ENCODE measurements at regions not wholly inside any gene's neighbourhood (a gene's known extent, or its start where the extent isn't known, plus 50 kb on each side); places are given as distances from the start of the nearest gene placed in this dataset.

DNA sequence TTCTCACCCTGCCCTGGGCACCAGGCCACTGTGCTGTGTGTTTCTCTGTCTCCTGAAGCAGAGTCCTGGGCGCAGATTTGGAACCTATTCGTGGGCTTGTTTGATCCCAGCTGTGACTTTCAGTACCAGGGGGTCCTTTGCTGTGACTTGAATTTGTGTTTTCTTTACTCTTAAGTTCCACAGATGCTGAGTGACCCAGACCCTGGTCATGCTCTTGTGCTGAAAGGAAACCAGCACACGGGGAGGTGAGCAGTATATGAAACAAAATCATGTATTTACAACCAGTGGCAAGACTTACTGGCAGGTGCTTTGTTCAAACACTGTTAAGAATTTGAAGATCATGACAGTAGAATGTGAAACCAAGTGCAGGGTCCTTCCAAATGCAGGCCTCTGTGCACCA is 89.2 kb upstream of the PRSS58 start:
- no peaks in the 10 kb centered on the region for H3K4me1 ChIP-seq (replicated peaks)
- no peak overlapping the region for H3K4me3 ChIP-seq
- H3K9me3 ChIP-seq = no peaks in the 10 kb centered on the region
- H3K27ac ChIP-seq = no peak overlapping the region
- DNase-seq (ENCODE audit: low spot score) = no peak
- H3K36me3 ChIP-seq = no peaks in the 10 kb centered on the region
- 73% methylated on average over 3 of the region's 3 CpGs for WGBS
- intact Hi-C loops (cut with DNase I) = no loop called here
- TF ChIP-seq, protein P1, sequence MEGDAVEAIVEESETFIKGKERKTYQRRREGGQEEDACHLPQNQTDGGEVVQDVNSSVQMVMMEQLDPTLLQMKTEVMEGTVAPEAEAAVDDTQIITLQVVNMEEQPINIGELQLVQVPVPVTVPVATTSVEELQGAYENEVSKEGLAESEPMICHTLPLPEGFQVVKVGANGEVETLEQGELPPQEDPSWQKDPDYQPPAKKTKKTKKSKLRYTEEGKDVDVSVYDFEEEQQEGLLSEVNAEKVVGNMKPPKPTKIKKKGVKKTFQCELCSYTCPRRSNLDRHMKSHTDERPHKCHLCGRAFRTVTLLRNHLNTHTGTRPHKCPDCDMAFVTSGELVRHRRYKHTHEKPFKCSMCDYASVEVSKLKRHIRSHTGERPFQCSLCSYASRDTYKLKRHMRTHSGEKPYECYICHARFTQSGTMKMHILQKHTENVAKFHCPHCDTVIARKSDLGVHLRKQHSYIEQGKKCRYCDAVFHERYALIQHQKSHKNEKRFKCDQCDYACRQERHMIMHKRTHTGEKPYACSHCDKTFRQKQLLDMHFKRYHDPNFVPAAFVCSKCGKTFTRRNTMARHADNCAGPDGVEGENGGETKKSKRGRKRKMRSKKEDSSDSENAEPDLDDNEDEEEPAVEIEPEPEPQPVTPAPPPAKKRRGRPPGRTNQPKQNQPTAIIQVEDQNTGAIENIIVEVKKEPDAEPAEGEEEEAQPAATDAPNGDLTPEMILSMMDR (IDR thresholded peaks at IDR 0.05) = no peak
- TF ChIP-seq POLR2A (IDR thresholded peaks at IDR 0.05) = no peak
- no peak for TF ChIP-seq POLR2AphosphoS5 (IDR thresholded peaks at IDR 0.05)
- no peaks in the 10 kb centered on the region for H3K27me3 ChIP-seq (replicated peaks; ENCODE audit: insufficient read depth)

DNA sequence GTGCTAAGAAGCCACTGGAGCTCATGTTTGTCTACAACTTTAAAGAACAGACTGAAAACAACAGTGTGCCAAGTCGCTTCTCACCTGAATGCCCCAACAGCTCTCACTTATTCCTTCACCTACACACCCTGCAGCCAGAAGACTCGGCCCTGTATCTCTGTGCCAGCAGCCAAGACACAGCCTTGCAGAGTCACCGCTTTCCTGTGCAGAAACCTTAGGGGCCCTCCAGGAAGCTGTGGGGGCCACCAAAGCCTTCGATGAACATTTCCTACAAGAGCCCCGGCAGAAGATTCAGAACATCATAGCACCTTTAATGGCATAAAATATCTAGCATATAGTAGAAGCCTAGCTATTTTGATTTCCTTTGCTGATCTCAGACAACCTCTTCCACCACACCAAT is 88.0 kb upstream of the PRSS58 start:
- Histone ChIP-seq H3K27me3 (replicated peaks; ENCODE audit: insufficient read depth) (no peaks in the 10 kb centered on the region), H3K27ac (no peak overlapping the region), H3K4me3 (no peak overlapping the region), H3K4me1 (replicated peaks) (no peaks in the 10 kb centered on the region), H3K36me3 (no peaks in the 10 kb centered on the region), H3K9me3 (no peaks in the 10 kb centered on the region)
- 66% methylated on average over 5 of the region's 5 CpGs for WGBS
- DNase-seq (ENCODE audit: low spot score) = no peak
- intact Hi-C loops (cut with DNase I) = no loop called here
- TF ChIP-seq POLR2AphosphoS5 (IDR thresholded peaks at IDR 0.05) (no peak), POLR2A (IDR thresholded peaks at IDR 0.05) (no peak)
- TF ChIP-seq, protein P1 (IDR thresholded peaks at IDR 0.05) = no peak

DNA sequence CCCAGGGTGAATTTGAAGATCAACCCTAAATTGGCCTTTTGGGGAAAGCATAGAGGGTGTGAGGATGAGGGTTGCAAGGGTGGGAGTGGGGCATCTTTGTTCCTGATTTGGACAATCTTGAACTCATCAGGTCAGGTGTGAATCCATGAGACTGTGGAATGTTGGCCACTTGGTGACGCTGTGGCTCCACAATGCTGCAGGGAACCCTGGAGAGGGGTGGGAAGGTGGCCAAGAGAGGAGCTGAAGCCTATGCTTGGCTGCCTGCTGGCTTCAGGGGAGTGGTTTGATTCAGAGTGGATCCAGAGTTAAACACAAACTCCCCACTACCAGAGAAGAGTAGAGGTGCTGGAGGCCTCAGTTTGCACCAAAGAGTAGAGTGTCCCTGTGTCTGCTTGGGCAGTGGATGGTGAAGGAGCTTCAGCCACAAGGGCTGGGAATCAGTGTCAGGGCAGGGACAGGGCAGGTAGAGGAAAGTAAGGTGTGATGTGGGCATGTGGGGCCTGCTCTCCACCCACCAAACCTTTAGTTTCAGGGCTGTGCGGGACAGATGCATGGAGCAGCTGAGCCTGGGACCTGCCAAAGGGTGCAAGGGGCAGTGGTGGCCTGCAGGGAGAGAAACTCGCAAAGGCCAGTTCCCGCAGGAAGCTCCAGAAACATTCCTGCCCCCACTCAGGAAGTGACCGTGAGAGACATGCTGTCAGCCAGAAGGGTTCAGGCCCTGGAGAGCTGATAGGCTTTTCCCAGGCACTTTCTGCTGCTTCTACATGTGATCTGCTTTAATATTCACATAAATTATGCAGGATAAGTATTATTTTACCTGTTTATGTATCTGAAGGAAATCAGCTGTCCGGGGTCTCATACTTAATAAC is 81.0 kb upstream of the PRSS58 start:
- Histone ChIP-seq H3K4me3 (no peak overlapping the region), H3K4me1 (replicated peaks) (no peaks in the 10 kb centered on the region), H3K36me3 (no peaks in the 10 kb centered on the region), H3K27ac (no peak overlapping the region), H3K9me3 (no peaks in the 10 kb centered on the region), H3K27me3 (replicated peaks; ENCODE audit: insufficient read depth) (no peaks in the 10 kb centered on the region)
- intact Hi-C loops (cut with DNase I) = no loop called here
- TF ChIP-seq, protein P1 (IDR thresholded peaks at IDR 0.05) = no peak
- TF ChIP-seq POLR2AphosphoS5 (IDR thresholded peaks at IDR 0.05) (no peak), POLR2A (IDR thresholded peaks at IDR 0.05) (no peak)
- DNase-seq (ENCODE audit: low spot score) = no peak
- 58% methylated on average over 6 of the region's 6 CpGs for WGBS

- no peak overlapping the region for H3K27ac ChIP-seq
- H3K27me3 ChIP-seq (replicated peaks; ENCODE audit: insufficient read depth) = no peaks in the 10 kb centered on the region
- intact Hi-C loops (cut with DNase I) = no loop called here
- no peaks in the 10 kb centered on the region for H3K9me3 ChIP-seq
- 62% methylated on average over 8 of the region's 8 CpGs for WGBS
- DNase-seq (ENCODE audit: low spot score) = no peak
- no peak for TF ChIP-seq POLR2A (IDR thresholded peaks at IDR 0.05)
- no peak for TF ChIP-seq POLR2AphosphoS5 (IDR thresholded peaks at IDR 0.05)
- TF ChIP-seq, protein P1 (IDR thresholded peaks at IDR 0.05) = no peak
- H3K4me1 ChIP-seq (replicated peaks) = no peaks in the 10 kb centered on the region
- H3K4me3 ChIP-seq = no peak overlapping the region
- H3K36me3 ChIP-seq = no peaks in the 10 kb centered on the region
Measured at GRCh38 chr7:142337054-142338001, 79.5 kb upstream of the PRSS58 start.
